ENCODE measurements at regions not wholly inside any gene's neighbourhood (a gene's known extent, or its start where the extent isn't known, plus 50 kb on each side); places are given as distances from the start of the nearest gene placed in this dataset.

DNA sequence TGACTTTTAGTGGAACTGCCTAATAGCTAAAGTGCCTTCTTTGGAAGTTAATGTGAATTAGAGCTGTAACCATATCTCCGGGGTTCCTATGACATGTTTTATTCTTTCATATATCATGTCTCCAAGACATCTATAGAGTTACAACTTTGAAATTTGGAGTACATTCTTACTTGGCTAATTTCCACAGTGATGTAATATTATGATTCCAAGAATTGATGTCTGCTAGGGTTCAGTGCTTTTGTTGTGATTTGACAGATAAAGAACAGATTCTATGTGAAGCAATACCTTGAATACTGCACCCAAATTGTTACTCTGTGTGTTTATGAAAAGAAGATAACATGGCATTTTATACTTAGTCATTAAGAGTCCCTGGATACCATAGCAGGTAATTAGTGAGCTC is 934.3 kb downstream of the NTRK3 start:
- TF ChIP-seq, protein P1, sequence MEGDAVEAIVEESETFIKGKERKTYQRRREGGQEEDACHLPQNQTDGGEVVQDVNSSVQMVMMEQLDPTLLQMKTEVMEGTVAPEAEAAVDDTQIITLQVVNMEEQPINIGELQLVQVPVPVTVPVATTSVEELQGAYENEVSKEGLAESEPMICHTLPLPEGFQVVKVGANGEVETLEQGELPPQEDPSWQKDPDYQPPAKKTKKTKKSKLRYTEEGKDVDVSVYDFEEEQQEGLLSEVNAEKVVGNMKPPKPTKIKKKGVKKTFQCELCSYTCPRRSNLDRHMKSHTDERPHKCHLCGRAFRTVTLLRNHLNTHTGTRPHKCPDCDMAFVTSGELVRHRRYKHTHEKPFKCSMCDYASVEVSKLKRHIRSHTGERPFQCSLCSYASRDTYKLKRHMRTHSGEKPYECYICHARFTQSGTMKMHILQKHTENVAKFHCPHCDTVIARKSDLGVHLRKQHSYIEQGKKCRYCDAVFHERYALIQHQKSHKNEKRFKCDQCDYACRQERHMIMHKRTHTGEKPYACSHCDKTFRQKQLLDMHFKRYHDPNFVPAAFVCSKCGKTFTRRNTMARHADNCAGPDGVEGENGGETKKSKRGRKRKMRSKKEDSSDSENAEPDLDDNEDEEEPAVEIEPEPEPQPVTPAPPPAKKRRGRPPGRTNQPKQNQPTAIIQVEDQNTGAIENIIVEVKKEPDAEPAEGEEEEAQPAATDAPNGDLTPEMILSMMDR (IDR thresholded peaks at IDR 0.05), result no peak
- WGBS, 3 donors, result 58 to 68% (median 62%) methylated on average over 1 of the region's 1 CpG
- DNase-seq (no peak), ATAC-seq (no peak)
- Histone ChIP-seq H3K27ac (no peak overlapping the region), H3K4me3 (no peak overlapping the region), H3K4me1 (no peaks in the 10 kb centered on the region), H3K27me3 (ENCODE audit: insufficient read depth in 3 of 3, low read length in 2 of 3) (no peaks in the 10 kb centered on the region), H3K36me3 (ENCODE audit: insufficient read depth in 1 of 2, low read depth in 1 of 2) (no peaks in the 10 kb centered on the region), H3K9me3 (no peaks in the 10 kb centered on the region)
- intact Hi-C loops (cut with DNase I), result no loop called here

DNA sequence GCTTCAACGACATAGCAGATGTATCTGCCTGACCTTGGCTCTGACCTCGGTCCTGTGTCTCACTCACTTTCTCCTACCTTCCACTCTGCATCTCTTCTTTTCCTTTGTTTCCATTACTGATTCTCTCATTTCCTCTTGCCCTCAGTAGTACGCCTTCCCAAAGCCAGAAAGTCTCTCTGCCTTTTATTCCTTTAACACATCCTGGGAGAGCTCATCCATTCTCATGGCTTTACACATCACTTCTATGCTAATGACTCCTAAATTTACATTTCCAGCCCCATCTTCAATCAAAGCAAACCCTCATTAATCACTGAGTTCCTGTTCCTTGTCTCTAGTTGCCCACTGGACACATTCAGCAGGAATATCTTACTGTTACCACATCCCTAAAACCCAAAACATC is 938.6 kb downstream of the NTRK3 start:
- no peak overlapping the region for H3K27ac ChIP-seq
- 48 to 55% (median 52%) methylated on average over 3 of the region's 3 CpGs for WGBS, 3 donors
- no peaks in the 10 kb centered on the region for H3K27me3 ChIP-seq (ENCODE audit: insufficient read depth in 3 of 3, low read length in 2 of 3)
- no peak overlapping the region for H3K4me3 ChIP-seq
- no peaks in the 10 kb centered on the region for H3K4me1 ChIP-seq
- no peak for DNase-seq
- TF ChIP-seq, protein P1 (IDR thresholded peaks at IDR 0.05), result no peak
- no peak for ATAC-seq
- H3K9me3 ChIP-seq, result no peaks in the 10 kb centered on the region
- intact Hi-C loops (cut with DNase I), result no loop called here
- no peaks in the 10 kb centered on the region for H3K36me3 ChIP-seq (ENCODE audit: insufficient read depth in 1 of 2, low read depth in 1 of 2)

DNA sequence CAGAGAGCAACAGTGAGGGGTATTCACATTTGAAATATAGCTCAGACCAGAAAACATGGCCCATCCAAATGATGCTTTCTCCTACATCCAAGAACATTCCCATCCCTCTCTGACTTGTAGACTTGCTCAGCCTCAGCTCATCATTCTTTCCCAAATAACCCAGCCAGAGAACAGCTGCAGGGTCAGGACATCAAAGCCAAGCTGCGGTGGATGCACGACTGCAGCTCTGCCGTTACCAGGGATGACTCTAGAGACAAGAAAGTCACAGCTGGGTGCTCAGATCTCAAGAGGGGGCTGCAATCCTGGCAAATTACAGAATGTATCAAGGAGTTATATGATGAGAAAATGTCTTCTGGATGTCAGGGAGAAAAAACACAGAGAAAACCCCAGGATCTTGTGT is 944.3 kb downstream of the NTRK3 start:
- ATAC-seq, result no peak
- Histone ChIP-seq H3K4me3 (no peak overlapping the region), H3K27me3 (ENCODE audit: insufficient read depth in 3 of 3, low read length in 2 of 3) (peaks cover 0 to 2% (median 0%) of the 10 kb centered on the region in 3 donors), H3K9me3 (no peaks in the 10 kb centered on the region), H3K36me3 (ENCODE audit: insufficient read depth in 1 of 2, low read depth in 1 of 2) (no peaks in the 10 kb centered on the region), H3K27ac (no peak overlapping the region), H3K4me1 (no peaks in the 10 kb centered on the region)
- TF ChIP-seq, protein P1 (IDR thresholded peaks at IDR 0.05), result no peak
- no peak for DNase-seq
- intact Hi-C loops (cut with DNase I), result no loop called here
- WGBS, 3 donors, result 12 to 35% (median 15%) methylated on average over 3 of the region's 3 CpGs

DNA sequence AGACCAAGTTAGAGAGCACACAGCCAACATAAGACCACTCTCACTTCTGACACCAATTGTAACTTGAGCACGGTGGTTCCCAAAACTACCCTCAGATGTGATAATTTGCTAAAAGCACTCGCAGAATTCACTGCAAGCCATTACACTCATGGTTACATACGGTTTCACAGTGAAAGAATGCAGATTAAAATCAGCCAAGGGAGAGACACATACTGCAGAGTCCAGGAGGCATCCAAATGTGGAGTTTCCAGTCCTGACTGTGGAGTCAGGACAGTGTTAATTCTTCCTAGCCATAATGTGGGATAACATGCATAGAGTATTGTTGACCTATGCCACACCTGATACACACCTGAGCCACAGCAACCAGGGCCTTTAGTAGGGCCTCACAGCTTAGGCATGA is 956.4 kb downstream of the NTRK3 start:
- TF ChIP-seq, protein P1 (IDR thresholded peaks at IDR 0.05), result no peak
- Histone ChIP-seq H3K27me3 (ENCODE audit: insufficient read depth in 3 of 3, low read length in 2 of 3) (no peaks in the 10 kb centered on the region), H3K36me3 (ENCODE audit: insufficient read depth in 1 of 2, low read depth in 1 of 2) (no peaks in the 10 kb centered on the region), H3K9me3 (no peaks in the 10 kb centered on the region), H3K27ac (no peak overlapping the region), H3K4me3 (no peak overlapping the region), H3K4me1 (no peaks in the 10 kb centered on the region)
- ATAC-seq (no peak), DNase-seq (no peak)
- 63 to 70% (median 66%) methylated on average over 3 of the region's 3 CpGs for WGBS, 3 donors
- intact Hi-C loops (cut with DNase I), result no loop called here

DNA sequence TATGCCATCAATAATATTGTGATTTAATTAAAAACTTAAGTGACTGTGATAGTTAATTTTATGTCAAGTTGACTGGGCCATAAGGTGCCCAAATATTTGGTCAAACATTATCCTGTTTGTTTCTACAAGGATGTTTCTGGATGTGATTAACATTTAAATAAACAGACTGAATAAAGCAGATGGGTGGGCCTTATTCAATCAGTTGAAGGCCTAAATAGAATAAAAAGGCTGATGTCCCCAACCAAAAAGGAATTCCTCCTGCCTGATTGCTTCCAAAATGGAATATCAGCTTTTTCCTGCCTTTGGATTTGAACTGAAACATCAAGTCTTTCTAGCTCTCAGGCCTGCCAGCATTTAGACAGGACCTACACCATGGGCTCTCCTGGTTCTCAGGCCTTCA is 961.7 kb downstream of the NTRK3 start:
- ATAC-seq (no peak), DNase-seq (no peak)
- Histone ChIP-seq H3K4me1 (no peaks in the 10 kb centered on the region), H3K27me3 (ENCODE audit: insufficient read depth in 3 of 3, low read length in 2 of 3) (no peaks in the 10 kb centered on the region), H3K36me3 (ENCODE audit: insufficient read depth in 1 of 2, low read depth in 1 of 2) (no peaks in the 10 kb centered on the region), H3K4me3 (no peak overlapping the region), H3K27ac (no peak overlapping the region), H3K9me3 (no peaks in the 10 kb centered on the region)
- intact Hi-C loops (cut with DNase I), result loop anchor here in 1 of 2 donors (5.0 kb wide), 1 partner anchor 33 kb away; no protein-coding TSS in a partner anchor
- TF ChIP-seq, protein P1 (IDR thresholded peaks at IDR 0.05), result no peak

Data from psoas muscle (tissue), 7 donors.